CD4-positive, alpha-beta T cell treated with Interleukin-21 for 1 hour (primary cell): ENCODE measurements at regions not wholly inside any gene's neighbourhood (a gene's known extent, or its start where the extent isn't known, plus 50 kb on each side); places are given as distances from the start of the nearest gene placed in this dataset.
"Not testable (repeated sequence)": the region's sequence is repeated elsewhere in the genome, so short reads cannot be mapped to it uniquely, and the experiment has no call there.

Source experiments
- DNase-seq: peaks from one replicate; pipeline ENCODE4 v3.0.0-alpha.2; 2020

- DNase-seq = no peak
These were observed 340.5 kb upstream of the USP9Y start for GRCh38 chrY:12360496-12360895.

- DNase-seq = no peak
These were observed 335.6 kb upstream of the USP9Y start for GRCh38 chrY:12365311-12365910.

- DNase-seq = not testable (repeated sequence)
These were observed 326.4 kb upstream of the USP9Y start for GRCh38 chrY:12374588-12374987.

- DNase-seq = not testable (repeated sequence)
These were observed 309.1 kb upstream of the USP9Y start for GRCh38 chrY:12391655-12392559.

GRCh38 chrY:12393190-12393589 lies 307.8 kb upstream of the USP9Y start:
- DNase-seq = no peak

GRCh38 chrY:12395381-12396120 lies 305.5 kb upstream of the USP9Y start:
- DNase-seq = not testable (repeated sequence)

- no peak for DNase-seq
These were observed 297.1 kb upstream of the USP9Y start for GRCh38 chrY:12403916-12404315.

GRCh38 chrY:12408236-12408635 lies 292.8 kb upstream of the USP9Y start:
- no peak for DNase-seq

- DNase-seq = no peak
These were observed 290.3 kb upstream of the USP9Y start for GRCh38 chrY:12410696-12411095.

- no peak for DNase-seq
These were observed 279.8 kb upstream of the USP9Y start for GRCh38 chrY:12421072-12421787.

GRCh38 chrY:12421788-12422124 lies 279.3 kb upstream of the USP9Y start:
- no peak for DNase-seq

GRCh38 chrY:12422536-12422935 lies 278.5 kb upstream of the USP9Y start:
- DNase-seq = no peak

- DNase-seq = no peak
These were observed 277.4 kb upstream of the USP9Y start for GRCh38 chrY:12423416-12424252.

GRCh38 chrY:12425506-12425905 lies 275.5 kb upstream of the USP9Y start:
- no peak for DNase-seq

- DNase-seq = no peak
These were observed 273.7 kb upstream of the USP9Y start for GRCh38 chrY:12427361-12427760.

GRCh38 chrY:12431546-12431945 lies 269.5 kb upstream of the USP9Y start:
- no peak for DNase-seq

- DNase-seq = not testable (repeated sequence)
These were observed 262.2 kb upstream of the USP9Y start for GRCh38 chrY:12438823-12439222.

- DNase-seq = no peak
These were observed 256.8 kb upstream of the USP9Y start for GRCh38 chrY:12444200-12444599.

- DNase-seq = not testable (repeated sequence)
These were observed 254.4 kb upstream of the USP9Y start for GRCh38 chrY:12446486-12447265.

GRCh38 chrY:12448561-12448960 lies 252.5 kb upstream of the USP9Y start:
- DNase-seq = not testable (repeated sequence)

- not testable (repeated sequence) for DNase-seq
These were observed 247.7 kb upstream of the USP9Y start for GRCh38 chrY:12453318-12453717.
